HCT116 (cell line): ENCODE measurements at regions not wholly inside any gene's neighbourhood (a gene's known extent, or its start where the extent isn't known, plus 50 kb on each side); places are given as distances from the start of the nearest gene placed in this dataset.
A peak's percentile ranks its signal among the peaks of the same experiment; 100 is the strongest.

Source experiments
- ATAC-seq: fragments of 200-7000 bp; cut with Tn5 transposase; 2 replicates; pipeline ENCODE4 v1.9.1; 2020; ENCODE audit warnings: mild to moderate bottlenecking, moderate library complexity
- BruUV-seq: library from RNA; stranded (reverse); fragments of 400-500 nt; replicated peaks from 2 replicates; lab custom pipeline; 2021; lab: Mats Ljungman, UMichigan
- CTCF ChIA-PET: fragments of 300-600 bp; sonication (Branson Sonifier 250); formaldehyde crosslinking; loops from one replicate; lab custom pipeline; 2021; ENCODE audit warnings: antibody characterized with exemption; lab: Charles Lee
- POLR2A ChIA-PET: fragments of 300-600, 350-600 bp; sonication (Branson Sonifier 250); formaldehyde crosslinking; loops from one replicate; lab custom pipeline; 2021; ENCODE audit warnings: antibody characterized with exemption; lab: Charles Lee
- RAD21 ChIA-PET, 2 experiments: fragments of 300-600 bp; sonication (Branson Sonifier 250); formaldehyde crosslinking; loops; one replicate each; lab custom pipeline; 2023; ENCODE audit warnings: low total read pairs in 2 of 2; ENCODE audit not compliant: uncharacterized antibody in 2 of 2, unreplicated experiment in 2 of 2, low non-redundant PET in 1 of 2; lab: Charles Lee
- DNase-seq: peaks from one replicate; pipeline ENCODE4 v3.0.0-alpha.2; 2010; ENCODE audit warnings: low read depth, low spot score
- H2AFZ ChIP-seq: fragments of 200-600 bp; shearing (Covaris generic), sonication (generic); 2 replicates; pipeline ENCODE4 v1.6.1; 2017; ENCODE audit warnings: low read depth, mixed run types, mixed read lengths, antibody characterized with exemption, low read length; ENCODE audit not compliant: poor library complexity, severe bottlenecking
- H3K27ac ChIP-seq: 2 replicates; pipeline ENCODE4 v1.5.1; 2012; ENCODE audit warnings: low read depth, low read length
- H3K27me3 ChIP-seq: fragments of 200-600 bp; sonication (generic); 2 replicates; pipeline ENCODE4 v1.6.1; 2016; ENCODE audit warnings: mixed run types, low read length, mixed read lengths; ENCODE audit not compliant: insufficient read depth
- H3K36me3 ChIP-seq, 2 experiments: fragments of 200-500 bp in 1 of 2; fragments of 200-600 bp in 1 of 2; sonication (Bioruptor generic) in 1 of 2; sonication (generic) in 1 of 2; 2 replicates each; pipeline versions ENCODE4 v1.5.1 to v1.6.1; 2014 to 2016; ENCODE audit warnings: low read length in 2 of 2, inconsistent platforms in 1 of 2, mixed read lengths in 1 of 2, mixed run types in 1 of 2; ENCODE audit not compliant: insufficient read depth in 2 of 2, control insufficient read depth in 1 of 2
- H3K4me1 ChIP-seq, 2 experiments: fragments of 200-600 bp in 1 of 2; sonication (generic) in 1 of 2; 2 replicates each; pipeline versions ENCODE4 v1.5.1 to v1.6.1; 2012 to 2017; ENCODE audit warnings: low read length in 2 of 2, inconsistent platforms in 1 of 2, mild to moderate bottlenecking in 1 of 2, mixed read lengths in 1 of 2, mixed run types in 1 of 2, moderate library complexity in 1 of 2; ENCODE audit not compliant: insufficient read depth in 2 of 2, control insufficient read depth in 1 of 2
- H3K4me2 ChIP-seq: fragments of 200-600 bp; sonication (generic); 2 replicates; pipeline ENCODE4 v1.6.1; 2017; ENCODE audit warnings: mixed run types, low read length, mixed read lengths
- H3K4me3 ChIP-seq, 2 experiments: fragments of 200-600 bp in 1 of 2; sonication (generic) in 1 of 2; replicated peaks in 1 of 2; 2 replicates each; pipeline ENCODE4 v1.5.1; 2011 to 2016; ENCODE audit warnings: low read length in 2 of 2, control low read depth in 1 of 2, low read depth in 1 of 2, mild to moderate bottlenecking in 1 of 2, mixed read lengths in 1 of 2, mixed run types in 1 of 2
- H3K79me2 ChIP-seq: fragments of 200-600 bp; sonication (generic); 2 replicates; pipeline ENCODE4 v1.6.1; 2017; ENCODE audit warnings: mild to moderate bottlenecking, mixed run types, low read length, moderate library complexity, mixed read lengths; ENCODE audit not compliant: insufficient read depth
- H3K9ac ChIP-seq: fragments of 200-600 bp; sonication (generic); 2 replicates; pipeline ENCODE4 v1.6.1; 2016; ENCODE audit warnings: low read length, mixed read lengths
- H3K9me2 ChIP-seq: fragments of 200-600 bp; sonication (generic), shearing (Covaris generic); 2 replicates; pipeline ENCODE4 v1.6.1; 2017; ENCODE audit warnings: mixed run types, mild to moderate bottlenecking, moderate library complexity; ENCODE audit not compliant: insufficient read depth
- H3K9me3 ChIP-seq, 2 experiments: fragments of 200-500 bp in 1 of 2; fragments of 200-600 bp in 1 of 2; sonication (Bioruptor generic) in 1 of 2; sonication (generic) in 1 of 2; 2 replicates each; pipeline ENCODE4 v1.6.1; 2014 to 2017; ENCODE audit warnings: low read length in 2 of 2, mixed read lengths in 2 of 2, inconsistent platforms in 1 of 2, low read depth in 1 of 2, mild to moderate bottlenecking in 1 of 2, mixed run types in 1 of 2, moderate library complexity in 1 of 2; ENCODE audit not compliant: control insufficient read depth in 1 of 2, insufficient read depth in 1 of 2
- H4K20me1 ChIP-seq: fragments of 200-600 bp; sonication (generic), shearing (Covaris generic); 2 replicates; pipeline ENCODE4 v1.6.1; 2017; ENCODE audit warnings: mixed run types, mild to moderate bottlenecking, moderate library complexity; ENCODE audit not compliant: insufficient read depth
- CEBPB ChIP-seq: IDR thresholded peaks from 2 replicates; pipeline ENCODE4 v1.6.1; 2012; ENCODE audit warnings: low read depth
- CTCF ChIP-seq, 3 experiments: fragments of 200-600 bp in 1 of 3; sonication (generic) in 1 of 3; IDR thresholded peaks in 2 of 3; conservative IDR thresholded peaks in 1 of 3; 2 replicates each; pipeline ENCODE4 v1.5.1; 2012 to 2017; ENCODE audit warnings: low read depth in 2 of 3, low read length in 2 of 3, antibody characterized with exemption in 1 of 3, borderline replicate concordance in 1 of 3, control low read depth in 1 of 3, mild to moderate bottlenecking in 1 of 3, mixed read lengths in 1 of 3, mixed run types in 1 of 3, moderate library complexity in 1 of 3; ENCODE audit not compliant: insufficient read depth in 1 of 3
- JUND ChIP-seq: IDR thresholded peaks from 2 replicates; pipeline ENCODE4 v1.6.1; 2012
- POLR2A ChIP-seq: IDR thresholded peaks from 2 replicates; pipeline ENCODE4 v1.7.0; 2011; ENCODE audit warnings: borderline replicate concordance; ENCODE audit not compliant: insufficient read depth, insufficient read length; ENCODE audit errors: extremely low read depth
- POLR2AphosphoS5 ChIP-seq: IDR thresholded peaks from 2 replicates; pipeline ENCODE4 v1.6.1; 2011; ENCODE audit warnings: mild to moderate bottlenecking, low read depth, low read length, moderate library complexity
- SP1 ChIP-seq: IDR thresholded peaks from 2 replicates; pipeline ENCODE4 v1.6.1; 2012; ENCODE audit warnings: low read depth
- SRF ChIP-seq: IDR thresholded peaks from 2 replicates; pipeline ENCODE4 v1.6.1; 2012; ENCODE audit warnings: low read depth
- TCF7L2 ChIP-seq: IDR thresholded peaks from 2 replicates; pipeline ENCODE4 v1.7.0; 2011; ENCODE audit warnings: borderline replicate concordance, inconsistent platforms; ENCODE audit not compliant: insufficient read depth, insufficient read length; ENCODE audit errors: extremely low read depth
- YY1 ChIP-seq: IDR thresholded peaks from 2 replicates; pipeline ENCODE4 v1.6.1; 2011; ENCODE audit warnings: low read length, low read depth, moderate library complexity, mild to moderate bottlenecking; ENCODE audit not compliant: insufficient replicate concordance; ENCODE audit errors: extremely low read depth
- ZFX ChIP-seq: fragments of 450-650 bp; IDR thresholded peaks from 2 replicates; pipeline ENCODE4 v1.6.1; 2017
- intact Hi-C: fragments of 100-400 bp; cut with micrococcal nuclease; formaldehyde crosslinking; loops from 2 replicates; pipeline ENCODE4 v1.10.0; 2022

- no peak for TF ChIP-seq CTCF (IDR thresholded peaks at IDR 0.05 in 2 of 3, conservative IDR thresholded peaks at IDR 0.05 in 1 of 3; ENCODE audit: borderline replicate concordance in 1 of 3, insufficient read depth in 1 of 3, low read depth in 2 of 3, low read length in 2 of 3)
These were observed 63.2 kb upstream of the GUCY1A1 start (continued) for GRCh38 chr4:155603360-155603891.

DNA sequence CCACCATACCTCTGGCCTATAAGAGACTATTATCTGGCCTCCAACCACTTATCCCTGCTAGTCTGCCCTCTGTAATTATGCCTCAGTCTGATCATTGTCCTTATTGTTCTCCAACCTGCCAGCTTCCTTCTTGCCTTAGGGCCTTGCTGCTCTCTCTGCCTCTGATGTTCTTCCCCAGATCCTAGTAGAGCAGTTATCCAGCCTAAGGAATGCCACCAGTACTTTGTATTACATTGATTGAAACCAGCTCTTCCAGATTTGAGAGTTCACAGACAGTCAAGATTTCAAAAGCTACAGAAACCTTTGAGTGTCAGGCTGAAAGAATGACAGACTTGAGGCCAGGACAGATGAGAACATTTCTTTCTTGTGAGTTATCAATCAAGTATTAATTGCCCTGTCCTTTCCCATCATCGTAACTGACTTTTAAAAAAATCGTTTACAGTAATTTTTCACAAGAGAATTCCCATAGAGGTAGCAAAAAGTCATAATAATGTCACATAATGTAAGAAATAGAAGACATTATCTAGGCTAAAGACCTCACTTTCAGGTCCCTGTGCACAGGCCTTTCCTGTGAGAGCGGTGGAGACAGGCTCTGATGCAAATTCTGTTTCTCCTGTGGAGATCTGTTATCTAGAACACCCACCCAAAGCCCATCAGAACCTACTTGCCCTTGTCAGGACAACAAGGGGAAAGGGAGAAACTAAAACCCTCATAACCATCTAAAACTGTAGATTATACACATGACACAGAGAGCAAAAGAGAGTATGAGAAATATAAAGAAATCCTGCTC lies 64.1 kb upstream of the GUCY1A1 start:
- CTCF ChIA-PET = no interaction called here

GRCh38 chr4:155600244-155600643 lies 66.4 kb upstream of the GUCY1A1 start:
- no TSS peak for BruUV-seq
- Histone ChIP-seq H3K4me3 (no peak overlapping the region), H3K9me3 (no peaks in the 10 kb centered on the region), H3K4me1 (peaks cover 0 to 8% of the 10 kb centered on the region in 2 experiments; a peak in 1 of 4 replicates), H3K9ac (no peak overlapping the region), H3K27ac (no peak overlapping the region), H3K79me2 (no peaks in the 10 kb centered on the region), H3K27me3 (no peaks in the 10 kb centered on the region), H3K36me3 (no peaks in the 10 kb centered on the region), H4K20me1 (no peaks in the 10 kb centered on the region), H3K9me2 (no peaks in the 10 kb centered on the region), H2AFZ (no peak overlapping the region), H3K4me2 (no peak overlapping the region)
- ChIA-PET CTCF (no interaction called here), POLR2A (no interaction called here), RAD21 (no interaction called here)
- DNase-seq (no peak), ATAC-seq (no peak)
- TF ChIP-seq TCF7L2 (no peak), YY1 (no peak), SRF (no peak), POLR2AphosphoS5 (no peak), JUND (no peak), ZFX (no peak), SP1 (no peak), POLR2A (no peak), CTCF (IDR thresholded peaks at IDR 0.05 in 2 of 3, conservative IDR thresholded peaks at IDR 0.05 in 1 of 3; ENCODE audit: borderline replicate concordance in 1 of 3, insufficient read depth in 1 of 3, low read depth in 2 of 3, low read length in 2 of 3) (no peak)
- intact Hi-C loops = no loop called here

More for the DNA sequence above, 64.1 kb upstream of the GUCY1A1 start:
- Histone ChIP-seq H3K4me3 (no peak overlapping the region), H3K4me2 (no peak overlapping the region), H3K79me2 (no peaks in the 10 kb centered on the region), H4K20me1 (no peaks in the 10 kb centered on the region), H3K36me3 (no peaks in the 10 kb centered on the region), H3K9me3 (no peaks in the 10 kb centered on the region), H3K27ac (no peak overlapping the region), H2AFZ (no peak overlapping the region), H3K9me2 (no peaks in the 10 kb centered on the region), H3K4me1 (peaks cover 0 to 8% of the 10 kb centered on the region in 2 experiments; a peak in 1 of 4 replicates), H3K27me3 (no peaks in the 10 kb centered on the region), H3K9ac (no peak overlapping the region)
- DNase-seq (no peak), ATAC-seq (no peak)
- ChIA-PET RAD21 (no interaction called here), POLR2A (no interaction called here)
- intact Hi-C loops = no loop called here
- TF ChIP-seq SP1 (0 out of 2 replicates have a peak, but pooled peaks have one; percentile 6), CEBPB (no peak)
- BruUV-seq = no TSS peak
